A549 (cell line): ENCODE measurements at regions not wholly inside any gene's neighbourhood (a gene's known extent, or its start where the extent isn't known, plus 50 kb on each side); places are given as distances from the start of the nearest gene placed in this dataset.

Experiments used
- ATAC-seq, 2 experiments: fragments of 200-7000 bp in 1 of 2; fragments of >200 bp in 1 of 2; cut with Nextera tagmentation in 1 of 2; cut with Tn5 transposase in 1 of 2; 3 replicates each; pipeline versions ENCODE4 v1.8.0 to v1.9.1; 2018 to 2020; ENCODE audit warnings: mild to moderate bottlenecking in 1 of 2, moderate library complexity in 1 of 2
- CTCF ChIA-PET: fragments of 300-600 bp; sonication (Branson Sonifier 250); formaldehyde crosslinking; extraction: SDS; loops from one replicate; lab custom pipeline; 2021; ENCODE audit warnings: antibody characterized with exemption, inconsistent platforms; lab: Yijun Ruan, JAX
- POLR2A ChIA-PET: fragments of 350-600 bp; formaldehyde crosslinking; extraction: SDS; loops from one replicate; lab custom pipeline; 2021; ENCODE audit warnings: antibody characterized with exemption, inconsistent platforms; lab: Yijun Ruan, JAX
- DNase-seq, 2 experiments: peaks; one replicate each; pipeline versions ENCODE4 v3.0.0 to v3.0.0-alpha.2; 2011 to 2016; ENCODE audit warnings: low read depth in 1 of 2, low spot score in 1 of 2
- FAIRE-seq: peaks from 2 replicates; lab custom pipeline; 2011; peaks lifted over from hg19 to GRCh38; lab: Jason Lieb, UNC
- H3K27ac ChIP-seq, 2 experiments: fragments of >200 bp; sonication (Bioruptor Twin); formaldehyde crosslinking; 3 replicates each; pipeline ENCODE4 v1.5.1; 2016 to 2017
- H3K4me1 ChIP-seq: fragments of >200 bp; sonication (Bioruptor Twin); formaldehyde crosslinking; 3 replicates; pipeline ENCODE4 v1.6.1; 2016
- H3K4me2 ChIP-seq: fragments of >200 bp; sonication (Bioruptor Twin); formaldehyde crosslinking; 3 replicates; pipeline ENCODE4 v1.6.1; 2016
- H3K4me3 ChIP-seq: fragments of >200 bp; sonication (Bioruptor Twin); formaldehyde crosslinking; 3 replicates; pipeline ENCODE4 v1.5.1; 2016
- H3K9me3 ChIP-seq: fragments of >200 bp; sonication (Bioruptor Twin); formaldehyde crosslinking; 3 replicates; pipeline ENCODE4 v1.6.1; 2016
- CBX2 ChIP-seq: fragments of 200-600 bp; sonication (generic); IDR thresholded peaks from 2 replicates; pipeline ENCODE4 v1.6.1; 2016; ENCODE audit warnings: low read depth, mild to moderate bottlenecking, borderline replicate concordance
- EHF ChIP-seq: fragments of 250-450 bp; sonication (Bioruptor Pico); IDR thresholded peaks from 2 replicates; pipeline ENCODE4 v1.5.0; 2020; ENCODE audit warnings: mild to moderate bottlenecking
- EHMT2 ChIP-seq: fragments of 200-600 bp; sonication (generic); IDR thresholded peaks from 2 replicates; pipeline ENCODE4 v1.6.1; 2016; ENCODE audit warnings: antibody characterized with exemption, low read depth, mild to moderate bottlenecking, moderate library complexity
- FOSL2 ChIP-seq, 2 experiments: fragments of 450-650 bp in 1 of 2; fragments of >200 bp in 1 of 2; sonication (Bioruptor Twin) in 1 of 2; formaldehyde crosslinking; IDR thresholded peaks; 2 replicates each; pipeline versions ENCODE4 v1.5.0 to v1.6.1; 2016 to 2020; ENCODE audit warnings: mild to moderate bottlenecking in 1 of 2, moderate library complexity in 1 of 2
- HDAC2 ChIP-seq: fragments of 200-600 bp; sonication (generic); IDR thresholded peaks from 2 replicates; pipeline ENCODE4 v1.6.1; 2016
- HMGXB4 ChIP-seq: fragments of 250-450 bp; sonication (Bioruptor Pico); IDR thresholded peaks from 2 replicates; pipeline ENCODE4 v1.5.0; 2021; ENCODE audit warnings: mild to moderate bottlenecking, moderate library complexity, borderline replicate concordance
- HOXB13 ChIP-seq: fragments of 250-450 bp; sonication (Bioruptor Pico); IDR thresholded peaks from 2 replicates; pipeline ENCODE4 v1.5.0; 2020; ENCODE audit warnings: low read depth, mild to moderate bottlenecking, moderate library complexity
- HOXB5 ChIP-seq: fragments of 250-450 bp; sonication (Bioruptor Pico); IDR thresholded peaks from 2 replicates; pipeline ENCODE4 v1.5.0; 2020; ENCODE audit warnings: mild to moderate bottlenecking, moderate library complexity
- JUN ChIP-seq, 2 experiments: fragments of >200 bp; sonication (Bioruptor Twin); formaldehyde crosslinking; IDR thresholded peaks; 2 replicates in 1 of 2; 3 replicates in 1 of 2; pipeline ENCODE4 v1.6.1; 2016 to 2017
- KDM5A ChIP-seq: fragments of 200-600 bp; sonication (generic); IDR thresholded peaks from 2 replicates; pipeline ENCODE4 v1.6.1; 2016; ENCODE audit warnings: antibody characterized with exemption, mild to moderate bottlenecking
- MAFK ChIP-seq: fragments of 450-650 bp; IDR thresholded peaks from 2 replicates; pipeline ENCODE4 v1.6.1; 2014; ENCODE audit not compliant: partially characterized antibody
- MYC ChIP-seq: IDR thresholded peaks from 2 replicates; pipeline ENCODE4 v1.6.1; 2012; ENCODE audit warnings: mild to moderate bottlenecking, inconsistent platforms, low read length, improper control_type of control experiment, borderline replicate concordance
- NFE2L2 ChIP-seq: fragments of 150-350 bp; conservative IDR thresholded peaks from 2 replicates; pipeline ENCODE4 v1.6.1; 2014; ENCODE audit warnings: low read length
- NPAS2 ChIP-seq: fragments of 250-450 bp; sonication (Bioruptor Pico); IDR thresholded peaks from 2 replicates; pipeline ENCODE4 v1.8.0; 2022; ENCODE audit warnings: mild to moderate bottlenecking, moderate library complexity, borderline replicate concordance
- NR3C1 ChIP-seq: fragments of >200 bp; sonication (Bioruptor Twin); formaldehyde crosslinking; IDR thresholded peaks from 3 replicates; pipeline ENCODE4 v1.6.1; 2017
- PBX3 ChIP-seq: IDR thresholded peaks from 2 replicates; pipeline ENCODE4 v1.6.1; 2012
- PHF8 ChIP-seq: fragments of 200-600 bp; sonication (generic); IDR thresholded peaks from 2 replicates; pipeline ENCODE4 v1.6.1; 2016; ENCODE audit warnings: low read depth, mild to moderate bottlenecking, antibody characterized with exemption, moderate library complexity, borderline replicate concordance
- POLR2AphosphoS2 ChIP-seq: conservative IDR thresholded peaks from 2 replicates; pipeline ENCODE4 v1.6.1; 2012; ENCODE audit warnings: low read length, improper control_type of control experiment, inconsistent platforms
- RAD21 ChIP-seq, 2 experiments: fragments of >200 bp in 1 of 2; sonication (Bioruptor Twin) in 1 of 2; formaldehyde crosslinking in 1 of 2; IDR thresholded peaks in 1 of 2; conservative IDR thresholded peaks in 1 of 2; 2 replicates in 1 of 2; 3 replicates in 1 of 2; pipeline ENCODE4 v1.6.1; 2012 to 2018; ENCODE audit warnings: inconsistent platforms in 1 of 2
- RARB ChIP-seq: fragments of 250-450 bp; sonication (Bioruptor Pico); IDR thresholded peaks from 2 replicates; pipeline ENCODE4 v1.8.0; 2021; ENCODE audit warnings: mild to moderate bottlenecking, moderate library complexity
- REST ChIP-seq: fragments of 200-600 bp; sonication (generic); IDR thresholded peaks from 2 replicates; pipeline ENCODE4 v1.6.1; 2016; ENCODE audit warnings: antibody characterized with exemption, mild to moderate bottlenecking, moderate library complexity
- RFX5 ChIP-seq: fragments of 450-650 bp; IDR thresholded peaks from 2 replicates; pipeline ENCODE4 v1.7.1; 2014; ENCODE audit warnings: antibody characterized with exemption, mild to moderate bottlenecking, moderate library complexity
- RNF2 ChIP-seq: fragments of 200-600 bp; sonication (generic); IDR thresholded peaks from 2 replicates; pipeline ENCODE4 v1.6.1; 2016; ENCODE audit warnings: low read depth, mild to moderate bottlenecking, antibody characterized with exemption, moderate library complexity, borderline replicate concordance
- SREBF2 ChIP-seq: fragments of 450-650 bp; IDR thresholded peaks from 2 replicates; pipeline ENCODE4 v1.6.1; 2014; ENCODE audit warnings: mild to moderate bottlenecking, moderate library complexity
- TFCP2L1 ChIP-seq: fragments of 250-450 bp; sonication (Bioruptor Pico); IDR thresholded peaks from 2 replicates; pipeline ENCODE4 v1.5.0; 2021; ENCODE audit warnings: mild to moderate bottlenecking
- TP53 ChIP-seq: fragments of 250-450 bp; sonication (Bioruptor Pico); IDR thresholded peaks from 2 replicates; pipeline ENCODE4 v1.5.0; 2021; ENCODE audit warnings: mild to moderate bottlenecking, moderate library complexity
- ZFP36 ChIP-seq: fragments of 450-650 bp; IDR thresholded peaks from 2 replicates; pipeline ENCODE4 v1.6.1; 2014; ENCODE audit warnings: borderline replicate concordance; ENCODE audit not compliant: partially characterized antibody
- ZNF302 ChIP-seq: fragments of 250-450 bp; sonication (Bioruptor Pico); IDR thresholded peaks from 2 replicates; pipeline ENCODE4 v1.9.0; 2021; ENCODE audit warnings: inconsistent platforms, mild to moderate bottlenecking, moderate library complexity
- ZSCAN20 ChIP-seq: fragments of 250-450 bp; sonication (Bioruptor Pico); IDR thresholded peaks from 2 replicates; pipeline ENCODE4 v1.8.0; 2022; ENCODE audit warnings: mild to moderate bottlenecking, moderate library complexity
- WGBS: methylation state at CpG from one replicate; pipeline ENCODE4 v1.1.6; 2017; ENCODE audit errors: missing lambda C conversion rate; 5-methylcytosine and 5-hydroxymethylcytosine counted together

- 68% methylated on average over 5 of the region's 5 CpGs for WGBS
- no peak for TF ChIP-seq HOXB13 (CRISPR knock-in tag)
- no peak for TF ChIP-seq NFE2L2
- no peak for TF ChIP-seq MAFK
- no peak for TF ChIP-seq HDAC2
- TF ChIP-seq ZSCAN20: no peak
- TF ChIP-seq JUN (IDR thresholded peaks at IDR 0.05): no peak
- TF ChIP-seq POLR2AphosphoS2: no peak
- no peak for TF ChIP-seq PBX3
- TF ChIP-seq RAD21 (conservative IDR thresholded peaks at IDR 0.05 in 1 of 2, IDR thresholded peaks at IDR 0.05 in 1 of 2): no peak
- no peak for TF ChIP-seq TFCP2L1 (CRISPR knock-in tag)
- no peak for TF ChIP-seq HOXB5 (CRISPR knock-in tag)
- TF ChIP-seq KDM5A: no peak
- TF ChIP-seq SREBF2: no peak
- no peak for TF ChIP-seq REST
- no peak for TF ChIP-seq RARB (CRISPR knock-in tag)
- TF ChIP-seq TP53: no peak
- no peak for TF ChIP-seq CBX2
- TF ChIP-seq ZNF302 (CRISPR knock-in tag): no peak
- no peak for TF ChIP-seq RNF2
- TF ChIP-seq, all 56 proteins: peak for 0
- DNase-seq (no peak), ATAC-seq (no peak), FAIRE-seq (no peak)
- ChIA-PET POLR2A (no interaction called here), CTCF (no interaction called here)
- Histone ChIP-seq H3K9me3 (no peaks in the 10 kb centered on the region; the same call in 2 of the 3 replicates), H3K4me1 (no peaks in the 10 kb centered on the region), H3K27ac (no peak overlapping the region), H3K4me2 (no peak overlapping the region), H3K4me3 (no peak overlapping the region)
Measured at GRCh38 chr1:164466001-164466421, 93.0 kb upstream of the PBX1 start.

GRCh38 chr1:164466429-164466828 is 92.6 kb upstream of the PBX1 start:
- Histone ChIP-seq H3K9me3 (no peaks in the 10 kb centered on the region; the same call in 2 of the 3 replicates), H3K4me3 (no peak overlapping the region), H3K27ac (no peak overlapping the region), H3K4me1 (no peaks in the 10 kb centered on the region), H3K4me2 (no peak overlapping the region)
- WGBS: 30% methylated on average over 5 of the region's 5 CpGs
- ATAC-seq (peak; percentile 59 to 67; a peak in 3 of 6 replicates), DNase-seq (peak in 1 of 2 experiments; percentile 20), FAIRE-seq (no peak)
- ChIA-PET POLR2A (no interaction called here), CTCF (interaction anchor here (0.7 kb wide), 1 partner anchor 36 kb away, joined by 4 read pairs; no protein-coding TSS in a partner anchor)
- TF ChIP-seq FOSL2 (IDR thresholded peaks at IDR 0.05) (no peak; the same call in 1 of the 2 replicates), FOSL2 (CRISPR knock-in tag; IDR thresholded peaks at IDR 0.05) (0 out of 2 replicates have a peak, but pooled peaks have one; percentile 12), MYC (no peak)

GRCh38 chr1:164470996-164471395 is 88.0 kb upstream of the PBX1 start:
- ChIA-PET POLR2A (no interaction called here), CTCF (no interaction called here)
- DNase-seq: no peak
- Histone ChIP-seq H3K4me2 (no peak overlapping the region), H3K4me1 (no peaks in the 10 kb centered on the region), H3K4me3 (no peak overlapping the region), H3K9me3 (no peaks in the 10 kb centered on the region; the same call in 2 of the 3 replicates), H3K27ac (no peak overlapping the region)
- TF ChIP-seq NPAS2 (CRISPR knock-in tag) (no peak), EHMT2 (no peak), EHF (CRISPR knock-in tag) (no peak), RFX5 (no peak), HMGXB4 (CRISPR knock-in tag) (no peak), ZFP36 (no peak), MAFK (no peak), PHF8 (no peak), MYC (no peak), SREBF2 (no peak), ZSCAN20 (no peak), NR3C1 (no peak)
- 32% methylated on average over 5 of the region's 5 CpGs for WGBS
- no peak for FAIRE-seq
- ATAC-seq: no peak
